HG03097 (cell line): ENCODE measurements at regions not wholly inside any gene's neighbourhood (a gene's known extent, or its start where the extent isn't known, plus 50 kb on each side); places are given as distances from the start of the nearest gene placed in this dataset.

Experiments
- ATAC-seq: cut with Tn5 transposase; IDR thresholded peaks from one replicate; pipeline ENCODE4 v1.9.1; 2021; ENCODE audit not compliant: unreplicated experiment, low FRiP score

GRCh38 chr3:188084752-188085583 lies 69.0 kb upstream of the LPP start:
- ATAC-seq: no peak

- ATAC-seq: no peak
Measured at GRCh38 chr3:188085584-188086560, 68.1 kb upstream of the LPP start.

- ATAC-seq: no peak
Measured at GRCh38 chr3:188088948-188089685, 64.8 kb upstream of the LPP start.

- no peak for ATAC-seq
Measured at GRCh38 chr3:188090620-188091309, 63.2 kb upstream of the LPP start.

GRCh38 chr3:188091746-188092145 lies 62.2 kb upstream of the LPP start:
- no peak for ATAC-seq

GRCh38 chr3:188092648-188093047 lies 61.3 kb upstream of the LPP start:
- ATAC-seq: no peak

- no peak for ATAC-seq
Measured at GRCh38 chr3:188095431-188095830, 58.5 kb upstream of the LPP start.

- ATAC-seq: no peak
Measured at GRCh38 chr3:188097791-188098190, 56.2 kb upstream of the LPP start.

- ATAC-seq: no peak
Measured at GRCh38 chr3:188099907-188100306, 54.0 kb upstream of the LPP start.

- no peak for ATAC-seq
Measured at GRCh38 chr3:188102861-188103547, 51.0 kb upstream of the LPP start.

GRCh38 chr3:188104050-188104449 lies 49.9 kb upstream of the LPP start:
- ATAC-seq: no peak
